ENCODE measurements at regions not wholly inside any gene's neighbourhood (a gene's known extent, or its start where the extent isn't known, plus 50 kb on each side); places are given as distances from the start of the nearest gene placed in this dataset.

DNA sequence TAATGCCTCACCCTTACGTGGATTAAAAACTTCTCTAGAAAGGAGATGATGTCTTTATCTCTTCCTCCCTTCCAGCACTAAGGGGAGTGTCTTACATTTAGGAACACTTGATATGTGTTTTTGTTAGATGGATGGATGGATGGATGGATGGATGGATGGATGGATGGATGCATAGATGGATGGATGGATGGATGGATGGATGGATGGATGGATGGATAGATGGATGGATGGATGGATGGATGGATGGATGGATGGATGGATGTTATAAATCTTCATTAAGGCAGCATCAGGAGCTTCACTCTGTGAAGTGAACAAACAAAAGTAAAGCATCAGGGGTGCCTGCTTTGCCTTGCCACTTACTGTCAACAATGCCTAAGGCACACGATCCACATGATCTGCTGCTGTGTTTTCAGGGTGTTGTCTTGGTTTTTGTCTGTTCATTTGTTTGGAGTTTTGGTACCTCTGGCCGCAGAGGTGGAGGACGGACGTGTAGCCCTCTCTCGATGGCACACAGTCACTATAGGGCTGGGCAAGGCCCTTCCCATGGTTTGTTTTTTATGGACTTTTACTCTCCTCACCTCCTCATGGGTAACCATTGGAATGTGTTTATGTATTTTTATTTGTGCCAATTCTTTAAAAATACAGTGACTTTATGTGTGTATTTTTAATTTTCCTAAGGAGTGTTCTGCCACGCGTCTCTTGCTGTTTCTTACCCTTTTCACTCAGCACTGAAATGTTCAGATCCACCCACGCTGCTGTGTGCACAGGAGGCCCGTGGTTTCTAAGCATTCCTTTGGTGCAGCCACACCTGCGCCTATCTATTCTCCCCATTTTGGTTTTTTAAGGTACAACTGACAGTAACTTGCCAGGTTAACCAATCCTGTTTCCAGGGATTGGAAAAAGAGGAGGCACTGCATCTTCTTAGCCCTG is 91.8 kb upstream of the ENPP6 start:
- peak; percentile 45 to 54 for DNase-seq

DNA sequence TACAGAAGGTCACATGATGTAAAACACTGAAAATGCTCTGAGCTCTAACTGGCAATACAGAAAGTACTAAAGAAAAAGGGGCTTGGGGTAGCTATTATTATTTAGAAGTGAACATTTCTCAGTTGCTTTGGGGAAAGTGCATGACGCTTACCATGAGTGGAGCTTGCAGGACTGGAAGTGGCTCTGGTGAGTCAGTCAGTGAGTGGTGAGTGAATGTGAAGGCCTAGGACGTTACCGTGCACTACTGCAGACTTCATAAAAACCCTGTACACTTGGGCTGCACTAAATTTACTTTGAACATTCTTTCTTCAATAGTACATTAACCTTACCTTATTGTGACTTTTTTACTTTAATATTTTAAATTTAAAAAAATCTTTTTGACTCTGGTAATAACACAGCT is 89.3 kb upstream of the ENPP6 start:
- DNase-seq = no peak

DNA sequence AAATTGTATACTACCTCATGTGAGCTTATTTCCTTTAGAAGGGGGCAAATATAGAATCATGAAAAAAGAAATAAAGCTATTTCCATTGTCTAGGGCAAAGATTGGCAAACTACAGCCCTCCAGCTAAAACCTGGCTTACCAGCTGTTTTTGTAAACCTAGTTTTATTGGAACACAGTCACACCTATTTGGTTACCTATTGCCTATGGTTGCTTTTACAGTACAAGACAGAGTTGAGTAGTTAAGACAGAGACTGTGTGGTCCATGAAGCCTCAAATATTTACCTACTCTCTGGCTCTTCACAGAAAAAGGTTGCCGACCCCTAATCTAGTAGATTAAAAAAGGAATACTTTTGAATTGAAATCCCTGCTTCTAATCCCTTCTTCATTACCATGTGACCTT is 88.8 kb upstream of the ENPP6 start:
- DNase-seq = no peak

- no peak for DNase-seq
These were observed 83.1 kb upstream of the ENPP6 start for GRCh38 chr4:184300816-184301215.

DNA sequence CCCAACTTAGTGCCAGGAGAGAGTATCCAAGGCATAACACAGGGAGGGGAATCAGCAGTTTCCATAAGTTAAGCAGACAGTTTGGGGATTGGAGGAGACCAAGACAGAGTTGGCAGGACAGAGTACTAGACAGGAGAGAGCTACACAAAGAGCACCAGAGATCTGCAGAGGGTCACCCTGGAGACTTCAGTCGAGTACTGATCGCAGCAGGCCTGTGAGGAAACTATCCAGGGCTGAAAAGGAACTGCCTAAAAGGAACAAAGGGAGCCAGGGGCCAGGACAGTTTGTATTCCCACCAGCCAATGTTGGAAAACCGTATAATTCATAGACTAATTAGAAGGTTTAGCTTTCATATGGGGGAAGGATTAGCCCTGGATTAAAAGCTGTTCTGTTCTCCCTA is 80.6 kb upstream of the ENPP6 start:
- no peak for DNase-seq

DNA sequence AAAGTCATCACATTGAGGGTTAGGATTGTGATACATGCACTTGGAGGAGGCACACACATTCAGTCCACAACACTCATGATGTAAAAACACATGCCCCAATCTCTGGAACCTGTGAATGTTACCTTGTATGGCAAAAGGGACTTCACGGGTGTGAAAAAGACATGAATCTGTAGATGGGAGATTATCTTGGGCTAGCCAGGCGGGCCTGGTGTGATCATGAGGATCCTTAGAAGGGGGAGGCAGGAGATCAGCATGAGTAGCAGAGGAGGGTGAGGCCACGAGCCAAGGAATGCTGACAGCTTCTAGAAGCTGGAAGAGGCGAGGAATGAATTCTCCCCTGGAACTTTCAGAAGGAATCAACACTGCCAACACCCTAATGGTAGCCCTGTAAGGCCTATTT is 77.5 kb upstream of the ENPP6 start:
- DNase-seq = no peak

GRCh38 chr4:184294606-184295133 is 77.0 kb upstream of the ENPP6 start:
- DNase-seq = no peak

DNA sequence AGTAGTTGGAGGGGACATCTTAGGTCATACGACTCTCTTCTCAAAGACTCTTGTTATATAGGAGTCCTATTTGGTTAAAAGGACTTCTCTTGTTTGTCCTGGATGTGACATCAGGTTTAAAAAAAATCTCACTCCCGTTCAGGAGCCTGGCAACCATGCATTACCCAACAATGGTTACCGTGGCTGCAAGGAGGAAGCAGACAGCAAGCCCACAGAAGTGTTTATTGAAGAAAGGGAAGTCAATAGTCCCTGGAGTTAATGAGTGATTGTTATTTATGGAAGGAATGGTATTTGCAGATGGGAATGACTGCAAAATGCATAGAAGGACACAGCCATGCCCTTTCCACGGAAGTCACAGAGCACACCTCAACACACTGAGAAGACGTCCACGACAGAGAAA is 75.9 kb upstream of the ENPP6 start:
- no peak for DNase-seq

GRCh38 chr4:184292877-184293276 is 75.2 kb upstream of the ENPP6 start:
- no peak for DNase-seq

- DNase-seq = no peak
These were observed 74.8 kb upstream of the ENPP6 start for GRCh38 chr4:184292465-184292867.

- DNase-seq = no peak
These were observed 71.5 kb upstream of the ENPP6 start for GRCh38 chr4:184289179-184289535.

DNA sequence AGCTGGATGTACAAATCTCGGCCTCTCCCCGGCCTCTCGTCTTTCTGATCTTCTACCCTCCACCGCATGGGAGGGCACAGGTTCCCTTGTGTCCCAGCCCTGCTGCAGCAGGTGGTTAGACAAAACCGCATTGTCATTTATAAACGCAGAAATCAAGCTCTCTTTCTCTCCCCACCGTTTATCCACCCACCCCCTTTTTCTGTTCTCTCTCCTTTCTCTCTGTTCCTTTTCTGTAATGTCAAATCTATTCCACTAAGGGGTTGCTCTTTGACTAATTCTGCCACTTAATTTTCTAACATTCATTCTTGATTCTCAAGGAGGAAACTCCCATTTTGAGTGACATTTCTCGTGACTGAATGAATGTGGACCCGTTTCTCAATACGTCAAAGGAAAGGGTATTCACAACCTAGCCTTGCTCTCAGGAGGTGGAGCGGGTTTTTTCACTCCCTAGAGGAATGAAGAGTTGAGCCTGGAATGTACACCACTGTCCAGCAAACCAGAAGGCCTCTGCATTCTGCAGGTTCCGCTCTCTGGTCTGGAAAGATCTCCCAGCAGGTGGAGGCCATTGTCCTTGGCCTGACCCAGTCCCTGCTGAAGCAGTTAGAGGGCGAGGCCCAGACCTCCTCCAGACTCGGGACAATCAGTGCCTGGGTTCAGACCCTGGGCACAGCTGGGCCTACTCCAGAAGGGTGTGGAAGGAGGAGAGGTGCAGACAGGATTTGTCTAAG is 70.9 kb upstream of the ENPP6 start:
- DNase-seq = peak; percentile 49 to 60

- DNase-seq = no peak
These were observed 70.1 kb upstream of the ENPP6 start for GRCh38 chr4:184287697-184288255.

DNA sequence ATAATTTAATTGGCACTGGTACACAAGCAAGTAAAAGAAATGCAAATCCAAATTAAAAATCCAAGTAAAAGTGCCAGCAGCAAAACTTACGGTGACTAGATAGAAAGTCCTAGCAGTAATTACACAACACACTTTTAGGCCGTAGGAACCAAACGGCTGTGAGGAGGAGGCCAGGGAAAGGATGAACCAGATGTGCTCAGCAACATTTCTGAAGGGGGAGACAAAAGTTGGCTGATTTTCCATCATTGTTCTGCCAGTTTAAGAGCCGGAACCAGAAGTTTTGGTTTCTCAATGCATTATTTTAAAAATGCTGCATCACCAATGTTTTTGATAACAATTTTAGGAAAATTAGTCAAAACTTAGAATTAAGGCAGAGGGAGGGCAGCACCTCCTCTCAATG is 68.7 kb upstream of the ENPP6 start:
- DNase-seq = no peak

DNA sequence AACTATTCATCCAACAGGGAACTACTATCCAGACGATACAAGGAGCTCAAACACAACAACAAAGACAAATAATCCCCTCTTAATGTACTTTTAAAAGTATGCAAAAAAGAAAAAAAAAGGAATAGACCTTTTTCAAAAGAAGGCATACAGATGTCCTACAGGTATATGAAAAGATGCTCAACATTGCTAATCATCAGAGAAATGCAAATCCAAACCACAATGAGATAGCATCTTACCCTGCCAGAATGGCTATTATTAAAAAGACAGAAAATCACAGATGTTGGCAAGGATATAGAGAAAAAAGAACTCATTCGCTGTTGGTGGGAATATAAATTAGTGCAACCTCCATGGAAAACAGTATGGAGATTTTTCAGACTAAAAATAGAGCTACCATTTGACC is 67.1 kb upstream of the ENPP6 start:
- no peak for DNase-seq

GRCh38 chr4:184284336-184284690 is 66.6 kb upstream of the ENPP6 start:
- no peak for DNase-seq

GRCh38 chr4:184283659-184284335 is 66.1 kb upstream of the ENPP6 start:
- DNase-seq = no peak

GRCh38 chr4:184282895-184283654 is 65.4 kb upstream of the ENPP6 start:
- peak; percentile 39 to 50 for DNase-seq

DNA sequence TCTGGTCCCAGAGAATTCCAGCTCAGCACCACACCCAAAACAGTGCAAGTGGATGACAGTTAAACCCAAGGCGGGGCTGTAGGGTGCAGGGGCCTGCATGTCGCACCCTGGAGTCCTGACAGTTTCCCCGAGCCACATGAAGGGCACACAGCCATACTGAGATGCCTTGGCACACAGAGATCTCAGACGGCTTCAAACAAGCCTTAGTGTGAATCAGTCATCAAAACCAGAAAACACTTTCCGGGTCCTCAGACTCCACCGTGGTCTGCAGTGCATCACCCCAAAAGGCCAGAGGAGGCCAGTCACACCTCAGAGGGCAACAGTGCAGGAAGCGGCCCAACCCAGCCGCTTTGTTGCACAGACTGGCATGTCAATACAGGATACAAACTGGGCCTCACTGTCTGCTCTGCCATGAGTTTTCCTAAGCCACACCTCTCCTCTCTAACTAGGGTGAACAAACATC is 64.6 kb upstream of the ENPP6 start:
- DNase-seq = peak; percentile 58 to 67

- DNase-seq = peak; percentile 26 to 46
These were observed 63.8 kb upstream of the ENPP6 start for GRCh38 chr4:184281231-184282139.

DNA sequence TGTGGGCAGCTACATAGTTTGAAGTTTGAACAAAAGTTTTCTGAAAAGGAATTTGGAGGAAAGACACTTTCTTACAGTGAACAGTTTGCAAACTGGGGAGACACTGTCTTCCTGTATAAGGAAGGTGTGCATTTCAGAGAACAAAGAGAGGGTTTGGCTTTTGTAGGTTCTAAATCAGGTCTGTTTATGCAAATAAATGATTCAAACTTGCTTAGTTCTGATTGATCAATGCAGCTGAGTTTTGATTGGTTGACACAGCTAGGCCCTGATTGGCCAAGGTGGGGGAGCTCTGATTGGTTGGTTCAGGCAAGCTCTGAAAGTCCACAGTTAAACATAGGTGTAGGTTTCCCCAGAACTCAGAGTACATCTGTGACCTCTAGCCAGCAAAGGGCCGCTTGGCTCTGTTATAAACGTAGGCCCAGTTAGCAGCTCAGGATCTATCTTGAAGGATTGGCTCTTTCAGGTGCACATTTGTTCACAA is 63.0 kb upstream of the ENPP6 start:
- no peak for DNase-seq
